KMS-11 (cell line): ENCODE measurements at regions not wholly inside any gene's neighbourhood (a gene's known extent, or its start where the extent isn't known, plus 50 kb on each side); places are given as distances from the start of the nearest gene placed in this dataset.

Experiments used
- H2AFZ ChIP-seq: fragments of 200-600 bp; sonication (generic); 2 replicates; pipeline ENCODE4 v1.6.1; 2016; ENCODE audit warnings: antibody characterized with exemption, mixed run types, low read depth
- H3K27ac ChIP-seq: fragments of 200-600 bp; sonication (generic); 2 replicates; pipeline ENCODE4 v1.6.1; 2016; ENCODE audit warnings: mild to moderate bottlenecking, mixed run types
- H3K27me3 ChIP-seq: fragments of 200-600 bp; sonication (generic); 2 replicates; pipeline ENCODE4 v1.6.1; 2017; ENCODE audit warnings: mild to moderate bottlenecking, low read depth, mixed run types, moderate library complexity; ENCODE audit not compliant: insufficient read depth
- H3K36me3 ChIP-seq: fragments of 200-600 bp; sonication (generic); 2 replicates; pipeline ENCODE4 v1.6.1; 2017; ENCODE audit warnings: mild to moderate bottlenecking, mixed run types; ENCODE audit not compliant: insufficient read depth
- H3K4me1 ChIP-seq: fragments of 200-600 bp; sonication (generic); 2 replicates; pipeline ENCODE4 v1.6.1; 2016; ENCODE audit warnings: mild to moderate bottlenecking, low read depth, mixed run types; ENCODE audit not compliant: poor library complexity, severe bottlenecking
- H3K4me2 ChIP-seq: fragments of 200-600 bp; sonication (generic); 2 replicates; pipeline ENCODE4 v1.7.0; 2016; ENCODE audit warnings: mild to moderate bottlenecking, mixed run types
- H3K4me3 ChIP-seq: fragments of 200-600 bp; sonication (generic); IDR thresholded peaks from 2 replicates; pipeline ENCODE4 v1.6.1; 2017; ENCODE audit warnings: low read depth, low read length, mixed read lengths; ENCODE audit not compliant: insufficient read depth
- H3K79me2 ChIP-seq: fragments of 200-600 bp; sonication (generic); 2 replicates; pipeline ENCODE4 v1.6.1; 2016; ENCODE audit warnings: low read depth, mixed run types; ENCODE audit not compliant: insufficient read depth
- H3K9ac ChIP-seq: fragments of 200-600 bp; sonication (generic); 2 replicates; pipeline ENCODE4 v1.6.1; 2016; ENCODE audit warnings: mild to moderate bottlenecking, mixed run types
- H4K20me1 ChIP-seq: fragments of 200-600 bp; sonication (generic); 2 replicates; pipeline ENCODE4 v1.6.1; 2016; ENCODE audit warnings: mild to moderate bottlenecking, mixed run types; ENCODE audit not compliant: insufficient read depth
- CTCF ChIP-seq: fragments of 200-600 bp; sonication (generic); conservative IDR thresholded peaks from 2 replicates; pipeline ENCODE4 v1.6.1; 2017; ENCODE audit warnings: low read depth, mild to moderate bottlenecking, antibody characterized with exemption, low read length, moderate library complexity, mixed read lengths

- Histone ChIP-seq H3K4me2 (no peak overlapping the region), H3K4me1 (no peaks in the 10 kb centered on the region)
- no peak for TF ChIP-seq CTCF
Observed at GRCh38 chr2:181776336-181776735, 96.0 kb upstream of the NEUROD1 start.

GRCh38 chr2:181777734-181778133 is 97.4 kb upstream of the NEUROD1 start:
- Histone ChIP-seq H2AFZ (no peak overlapping the region), H3K4me3 (no peak overlapping the region), H4K20me1 (no peaks in the 10 kb centered on the region), H3K9ac (no peak overlapping the region), H3K27ac (no peak overlapping the region), H3K4me2 (no peak overlapping the region), H3K27me3 (no peaks in the 10 kb centered on the region), H3K36me3 (no peaks in the 10 kb centered on the region), H3K4me1 (no peaks in the 10 kb centered on the region), H3K79me2 (no peaks in the 10 kb centered on the region)
- no peak for TF ChIP-seq CTCF

More at GRCh38 chr2:181776336-181776735, 96.0 kb upstream of the NEUROD1 start:
- no peaks in the 10 kb centered on the region for H3K79me2 ChIP-seq
- no peaks in the 10 kb centered on the region for H3K27me3 ChIP-seq
- no peaks in the 10 kb centered on the region for H3K36me3 ChIP-seq
- H3K27ac ChIP-seq, result no peak overlapping the region
- no peak overlapping the region for H2AFZ ChIP-seq
- H3K4me3 ChIP-seq, result no peak overlapping the region
- H4K20me1 ChIP-seq, result no peaks in the 10 kb centered on the region
- no peak overlapping the region for H3K9ac ChIP-seq

GRCh38 chr2:181778621-181779201 is 98.4 kb upstream of the NEUROD1 start:
- no peaks in the 10 kb centered on the region for H3K36me3 ChIP-seq
- H2AFZ ChIP-seq, result no peak overlapping the region
- H3K4me2 ChIP-seq, result no peak overlapping the region
- no peak for TF ChIP-seq CTCF
- H3K4me1 ChIP-seq, result no peaks in the 10 kb centered on the region
- no peak overlapping the region for H3K4me3 ChIP-seq
- H4K20me1 ChIP-seq, result no peaks in the 10 kb centered on the region
- no peak overlapping the region for H3K27ac ChIP-seq
- no peak overlapping the region for H3K9ac ChIP-seq
- H3K27me3 ChIP-seq, result no peaks in the 10 kb centered on the region
- H3K79me2 ChIP-seq, result no peaks in the 10 kb centered on the region

GRCh38 chr2:181779288-181780021 is 99.1 kb upstream of the NEUROD1 start:
- no peaks in the 10 kb centered on the region for H3K36me3 ChIP-seq
- no peak overlapping the region for H2AFZ ChIP-seq
- no peak overlapping the region for H3K4me3 ChIP-seq
- H3K79me2 ChIP-seq, result no peaks in the 10 kb centered on the region
- no peak overlapping the region for H3K4me2 ChIP-seq
- H3K27ac ChIP-seq, result no peak overlapping the region
- no peak overlapping the region for H3K9ac ChIP-seq
- no peak for TF ChIP-seq CTCF
- H4K20me1 ChIP-seq, result no peaks in the 10 kb centered on the region
- no peaks in the 10 kb centered on the region for H3K4me1 ChIP-seq
- no peaks in the 10 kb centered on the region for H3K27me3 ChIP-seq
